ENCODE measurements at regions not wholly inside any gene's neighbourhood (a gene's known extent, or its start where the extent isn't known, plus 50 kb on each side); places are given as distances from the start of the nearest gene placed in this dataset.

DNA sequence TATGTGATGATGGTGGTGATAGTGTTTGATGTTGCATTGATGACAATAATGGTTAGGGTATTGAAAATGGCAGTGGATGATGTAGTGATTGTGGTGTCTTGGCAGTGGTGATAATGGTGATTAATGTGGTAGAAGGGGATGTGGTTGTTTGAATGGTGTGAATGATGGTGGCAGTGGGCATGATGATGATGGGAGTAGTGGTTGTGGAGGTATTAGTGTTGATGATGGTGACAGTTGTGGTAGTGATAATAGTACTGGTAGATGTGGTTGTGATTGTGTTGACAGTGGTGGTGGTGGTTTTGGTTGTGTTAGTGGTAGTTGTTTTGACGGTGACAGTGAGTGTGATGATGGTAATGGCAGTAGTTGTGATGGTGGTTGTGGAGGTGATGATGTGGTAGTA is 1049.0 kb downstream of the VRK1 start:
- H3K4me1 ChIP-seq = peaks cover 2% of the 10 kb centered on the region
- no peak for DNase-seq (ENCODE audit: low spot score in 2 of 2)
- H3K27ac ChIP-seq = no peak overlapping the region
- H3K4me3 ChIP-seq = no peak overlapping the region
- no peaks in the 10 kb centered on the region for H3K27me3 ChIP-seq
- H3K36me3 ChIP-seq = no peaks in the 10 kb centered on the region
- no peaks in the 10 kb centered on the region for H3K9me3 ChIP-seq
- no peak for TF ChIP-seq POLR2A (IDR thresholded peaks at IDR 0.05)
- no peak for TF ChIP-seq POLR2AphosphoS5 (IDR thresholded peaks at IDR 0.05)
- TF ChIP-seq EP300 (IDR thresholded peaks at IDR 0.05) = no peak
- TF ChIP-seq, protein P1, sequence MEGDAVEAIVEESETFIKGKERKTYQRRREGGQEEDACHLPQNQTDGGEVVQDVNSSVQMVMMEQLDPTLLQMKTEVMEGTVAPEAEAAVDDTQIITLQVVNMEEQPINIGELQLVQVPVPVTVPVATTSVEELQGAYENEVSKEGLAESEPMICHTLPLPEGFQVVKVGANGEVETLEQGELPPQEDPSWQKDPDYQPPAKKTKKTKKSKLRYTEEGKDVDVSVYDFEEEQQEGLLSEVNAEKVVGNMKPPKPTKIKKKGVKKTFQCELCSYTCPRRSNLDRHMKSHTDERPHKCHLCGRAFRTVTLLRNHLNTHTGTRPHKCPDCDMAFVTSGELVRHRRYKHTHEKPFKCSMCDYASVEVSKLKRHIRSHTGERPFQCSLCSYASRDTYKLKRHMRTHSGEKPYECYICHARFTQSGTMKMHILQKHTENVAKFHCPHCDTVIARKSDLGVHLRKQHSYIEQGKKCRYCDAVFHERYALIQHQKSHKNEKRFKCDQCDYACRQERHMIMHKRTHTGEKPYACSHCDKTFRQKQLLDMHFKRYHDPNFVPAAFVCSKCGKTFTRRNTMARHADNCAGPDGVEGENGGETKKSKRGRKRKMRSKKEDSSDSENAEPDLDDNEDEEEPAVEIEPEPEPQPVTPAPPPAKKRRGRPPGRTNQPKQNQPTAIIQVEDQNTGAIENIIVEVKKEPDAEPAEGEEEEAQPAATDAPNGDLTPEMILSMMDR (IDR thresholded peaks at IDR 0.05) = no peak
- WGBS = 86% methylated on average over 1 of the region's 1 CpG

DNA sequence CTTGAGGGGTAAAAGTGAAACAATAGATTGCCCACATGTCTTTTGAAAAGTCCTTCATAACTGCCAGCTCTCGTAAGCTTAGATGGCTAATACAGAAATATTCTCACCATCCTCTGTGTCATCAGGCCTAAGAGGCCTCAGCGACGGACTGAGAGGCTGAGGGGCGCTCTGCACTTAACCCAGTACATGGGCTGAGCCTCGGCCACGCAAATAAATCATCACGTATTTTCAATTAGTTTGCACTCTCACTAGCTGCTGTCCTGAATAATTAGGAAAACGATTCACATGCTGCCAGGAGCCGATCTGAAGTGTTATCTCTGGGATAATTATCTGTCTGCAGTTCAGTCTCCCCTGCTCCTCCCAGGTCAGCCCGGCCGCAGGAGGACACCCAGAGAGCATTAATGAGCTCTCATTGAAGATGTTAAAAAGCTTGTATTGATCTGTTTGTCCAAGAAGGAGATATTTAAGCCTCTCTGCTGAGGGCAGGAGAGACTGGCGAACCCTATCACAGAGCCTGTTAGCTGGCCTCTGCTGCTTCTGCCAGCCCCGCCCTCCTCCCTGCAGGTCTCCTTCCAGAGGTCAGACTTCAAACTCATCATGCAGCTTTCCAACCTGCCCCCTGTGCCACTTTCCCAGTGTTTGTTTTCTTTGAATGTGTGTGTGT is 1051.3 kb downstream of the VRK1 start:
- H3K36me3 ChIP-seq = no peaks in the 10 kb centered on the region
- H3K4me1 ChIP-seq = peaks cover 2% of the 10 kb centered on the region
- no peak overlapping the region for H3K27ac ChIP-seq
- H3K9me3 ChIP-seq = no peaks in the 10 kb centered on the region
- WGBS = 68% methylated on average over 13 of the region's 13 CpGs
- TF ChIP-seq EP300 (IDR thresholded peaks at IDR 0.05) (no peak), POLR2A (IDR thresholded peaks at IDR 0.05) (no peak), POLR2AphosphoS5 (IDR thresholded peaks at IDR 0.05) (no peak)
- TF ChIP-seq, protein P1 (IDR thresholded peaks at IDR 0.05) = no peak
- DNase-seq (ENCODE audit: low spot score in 2 of 2) = no peak
- no peaks in the 10 kb centered on the region for H3K27me3 ChIP-seq
- H3K4me3 ChIP-seq = no peak overlapping the region

GRCh38 chr14:97850466-97850865 is 1053.3 kb downstream of the VRK1 start:
- H3K27me3 ChIP-seq = no peaks in the 10 kb centered on the region
- H3K4me3 ChIP-seq = no peak overlapping the region
- H3K27ac ChIP-seq = no peak overlapping the region
- no peak for TF ChIP-seq POLR2AphosphoS5 (IDR thresholded peaks at IDR 0.05)
- 58% methylated on average over 2 of the region's 2 CpGs for WGBS
- H3K36me3 ChIP-seq = no peaks in the 10 kb centered on the region
- peaks cover 2% of the 10 kb centered on the region for H3K4me1 ChIP-seq
- no peak for DNase-seq (ENCODE audit: low spot score in 2 of 2)
- no peaks in the 10 kb centered on the region for H3K9me3 ChIP-seq

DNA sequence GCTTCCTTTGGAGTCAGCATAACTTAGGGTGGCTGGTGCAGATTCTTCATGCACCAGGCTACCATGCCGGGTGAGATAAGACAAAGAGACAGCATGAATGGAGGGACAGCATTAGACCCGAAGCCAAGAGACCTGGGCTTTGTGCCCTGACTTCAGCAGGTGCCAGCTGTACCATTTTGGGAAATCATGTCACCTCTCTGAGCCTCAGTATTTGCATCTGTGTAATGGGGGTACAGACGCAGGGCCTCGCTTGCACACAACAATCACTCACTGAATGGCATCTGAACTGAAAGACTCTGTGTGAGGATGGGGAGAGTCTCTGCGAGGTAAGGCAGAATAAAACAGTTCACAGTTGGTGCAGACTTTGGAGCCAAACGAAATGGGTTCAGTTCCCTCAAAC is 1053.7 kb downstream of the VRK1 start:
- TF ChIP-seq POLR2A (IDR thresholded peaks at IDR 0.05) = no peak
- TF ChIP-seq, protein P1 (IDR thresholded peaks at IDR 0.05) = no peak
- no peak for TF ChIP-seq EP300 (IDR thresholded peaks at IDR 0.05)
- TF ChIP-seq POLR2AphosphoS5 (IDR thresholded peaks at IDR 0.05) = no peak
- no peaks in the 10 kb centered on the region for H3K9me3 ChIP-seq
- no peaks in the 10 kb centered on the region for H3K27me3 ChIP-seq
- no peak for DNase-seq (ENCODE audit: low spot score in 2 of 2)
- H3K4me1 ChIP-seq = peaks cover 2% of the 10 kb centered on the region
- no peak overlapping the region for H3K27ac ChIP-seq
- 94% methylated on average over 6 of the region's 6 CpGs for WGBS
- no peak overlapping the region for H3K4me3 ChIP-seq
- no peaks in the 10 kb centered on the region for H3K36me3 ChIP-seq

DNA sequence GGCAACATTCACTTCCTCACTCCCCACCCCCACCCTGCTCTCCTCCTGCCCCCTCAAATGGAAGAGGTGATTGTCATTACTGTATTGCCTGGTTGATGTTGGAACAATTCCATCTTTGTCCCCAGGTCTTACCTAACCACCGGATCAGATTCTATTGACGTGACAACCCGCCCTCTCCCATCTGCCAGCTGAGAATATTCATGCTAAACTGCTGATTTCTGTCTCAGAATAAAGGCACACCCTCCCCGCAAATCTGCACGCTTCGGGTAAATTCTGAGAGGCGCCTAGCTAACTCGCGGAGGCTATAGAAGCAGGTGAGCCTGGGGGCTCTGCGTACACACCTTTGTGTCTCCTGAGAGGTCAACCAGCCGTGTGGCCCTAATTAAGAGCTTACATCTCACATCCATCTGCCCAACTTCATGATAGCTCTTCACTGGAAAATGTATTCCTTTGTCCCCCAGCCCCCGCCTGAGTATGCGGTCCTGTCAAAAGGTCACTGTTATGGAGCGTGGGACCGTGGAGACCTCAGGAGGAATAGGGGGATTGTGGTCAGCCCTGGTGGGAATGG is 1054.3 kb downstream of the VRK1 start:
- TF ChIP-seq, protein P1 (IDR thresholded peaks at IDR 0.05) = no peak
- TF ChIP-seq EP300 (IDR thresholded peaks at IDR 0.05) = no peak
- TF ChIP-seq POLR2AphosphoS5 (IDR thresholded peaks at IDR 0.05) = no peak
- no peak for TF ChIP-seq POLR2A (IDR thresholded peaks at IDR 0.05)
- 78% methylated on average over 15 of the region's 15 CpGs for WGBS
- H3K4me3 ChIP-seq = no peak overlapping the region
- H3K9me3 ChIP-seq = no peaks in the 10 kb centered on the region
- no peak overlapping the region for H3K27ac ChIP-seq
- no peak for DNase-seq (ENCODE audit: low spot score in 2 of 2)
- H3K4me1 ChIP-seq = peaks cover 2% of the 10 kb centered on the region
- H3K36me3 ChIP-seq = no peaks in the 10 kb centered on the region
- no peaks in the 10 kb centered on the region for H3K27me3 ChIP-seq

Data from suprapubic skin (tissue), 4 donors.